ENCODE measurements at regions not wholly inside any gene's neighbourhood (a gene's known extent, or its start where the extent isn't known, plus 50 kb on each side); places are given as distances from the start of the nearest gene placed in this dataset.

DNA sequence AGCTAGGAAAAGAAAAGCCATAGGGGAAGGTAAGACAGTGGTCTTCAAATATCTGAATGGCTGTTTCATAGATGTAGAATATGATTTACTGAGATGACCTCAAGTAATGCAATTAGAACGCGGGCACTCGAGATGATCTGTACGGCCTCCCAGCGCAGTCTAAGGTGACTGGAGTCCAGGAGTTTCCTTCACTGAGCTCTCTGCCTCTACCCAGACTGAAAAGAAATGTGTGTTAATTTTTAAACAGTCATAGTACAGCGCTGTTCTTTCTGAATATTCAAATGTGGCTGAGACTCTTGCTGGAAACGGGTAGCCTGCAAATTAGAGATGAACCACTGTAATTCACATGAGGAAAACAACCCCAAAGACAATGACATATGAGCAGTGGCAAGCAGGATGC is 562.4 kb upstream of the AUTS2 start:
- H3K27ac ChIP-seq, result no peak overlapping the region
- TF ChIP-seq, protein P1, sequence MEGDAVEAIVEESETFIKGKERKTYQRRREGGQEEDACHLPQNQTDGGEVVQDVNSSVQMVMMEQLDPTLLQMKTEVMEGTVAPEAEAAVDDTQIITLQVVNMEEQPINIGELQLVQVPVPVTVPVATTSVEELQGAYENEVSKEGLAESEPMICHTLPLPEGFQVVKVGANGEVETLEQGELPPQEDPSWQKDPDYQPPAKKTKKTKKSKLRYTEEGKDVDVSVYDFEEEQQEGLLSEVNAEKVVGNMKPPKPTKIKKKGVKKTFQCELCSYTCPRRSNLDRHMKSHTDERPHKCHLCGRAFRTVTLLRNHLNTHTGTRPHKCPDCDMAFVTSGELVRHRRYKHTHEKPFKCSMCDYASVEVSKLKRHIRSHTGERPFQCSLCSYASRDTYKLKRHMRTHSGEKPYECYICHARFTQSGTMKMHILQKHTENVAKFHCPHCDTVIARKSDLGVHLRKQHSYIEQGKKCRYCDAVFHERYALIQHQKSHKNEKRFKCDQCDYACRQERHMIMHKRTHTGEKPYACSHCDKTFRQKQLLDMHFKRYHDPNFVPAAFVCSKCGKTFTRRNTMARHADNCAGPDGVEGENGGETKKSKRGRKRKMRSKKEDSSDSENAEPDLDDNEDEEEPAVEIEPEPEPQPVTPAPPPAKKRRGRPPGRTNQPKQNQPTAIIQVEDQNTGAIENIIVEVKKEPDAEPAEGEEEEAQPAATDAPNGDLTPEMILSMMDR (conservative IDR thresholded peaks at IDR 0.05), result no peak

DNA sequence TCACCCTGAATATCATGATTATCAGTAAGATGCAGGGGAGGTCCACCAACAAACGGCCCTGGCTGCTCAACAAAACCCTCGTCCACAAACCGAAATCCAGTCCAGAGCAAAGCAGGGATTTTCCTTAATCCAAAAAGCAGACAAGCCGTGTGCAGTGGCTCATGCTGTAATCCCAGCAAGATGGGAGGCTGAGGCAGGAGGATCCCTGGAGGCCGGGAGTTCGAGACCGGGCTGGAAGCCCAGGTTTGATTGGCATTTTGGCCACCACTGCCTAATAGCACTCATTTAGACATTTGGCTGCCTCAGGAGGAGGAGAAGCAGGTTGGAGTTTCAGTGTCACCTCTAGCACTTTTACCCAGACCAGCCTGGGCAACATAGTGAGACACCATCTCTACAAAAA is 562.0 kb upstream of the AUTS2 start:
- no peak overlapping the region for H3K27ac ChIP-seq
- TF ChIP-seq, protein P1 (conservative IDR thresholded peaks at IDR 0.05), result no peak

DNA sequence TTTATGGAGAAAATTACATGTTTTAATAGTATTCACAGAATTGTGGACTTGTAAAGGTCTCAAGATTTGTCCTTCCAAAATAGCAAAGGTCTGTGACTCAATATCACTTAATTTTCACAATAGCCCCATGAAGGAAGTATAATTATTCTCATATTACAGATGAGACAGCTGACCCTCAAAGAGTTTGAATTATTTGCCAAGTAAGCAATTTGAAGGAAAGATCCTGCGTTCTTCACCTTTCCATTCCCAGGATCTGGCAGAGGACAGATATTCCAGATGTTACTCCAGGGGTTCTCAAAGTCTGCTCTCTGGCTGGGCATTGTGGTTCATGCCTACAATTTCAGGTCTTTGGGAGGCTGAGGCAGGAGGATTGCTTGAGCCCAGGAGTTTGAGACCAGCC is 559.4 kb upstream of the AUTS2 start:
- TF ChIP-seq, protein P1 (conservative IDR thresholded peaks at IDR 0.05), result no peak
- H3K27ac ChIP-seq, result no peak overlapping the region

DNA sequence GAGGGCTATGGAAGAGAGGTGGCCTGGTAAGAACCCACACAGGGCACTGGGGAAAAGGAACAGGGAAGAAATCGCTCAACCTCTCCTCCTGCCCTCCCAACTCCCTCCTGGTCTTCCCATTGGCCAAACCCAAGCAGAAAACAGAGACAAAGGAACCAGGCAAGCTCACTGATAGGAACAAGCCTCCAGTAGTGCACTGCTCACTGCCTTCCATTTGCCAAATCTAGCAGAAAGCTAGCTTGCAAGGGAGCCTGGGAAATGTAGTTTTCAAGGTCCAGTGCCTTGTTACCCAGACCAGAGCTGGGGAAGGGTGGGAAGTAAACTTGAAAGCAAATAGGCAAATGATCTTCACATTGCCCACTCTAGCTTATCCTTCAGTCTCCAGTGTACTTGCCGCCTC is 556.1 kb upstream of the AUTS2 start:
- TF ChIP-seq, protein P1 (conservative IDR thresholded peaks at IDR 0.05), result no peak
- no peak overlapping the region for H3K27ac ChIP-seq

DNA sequence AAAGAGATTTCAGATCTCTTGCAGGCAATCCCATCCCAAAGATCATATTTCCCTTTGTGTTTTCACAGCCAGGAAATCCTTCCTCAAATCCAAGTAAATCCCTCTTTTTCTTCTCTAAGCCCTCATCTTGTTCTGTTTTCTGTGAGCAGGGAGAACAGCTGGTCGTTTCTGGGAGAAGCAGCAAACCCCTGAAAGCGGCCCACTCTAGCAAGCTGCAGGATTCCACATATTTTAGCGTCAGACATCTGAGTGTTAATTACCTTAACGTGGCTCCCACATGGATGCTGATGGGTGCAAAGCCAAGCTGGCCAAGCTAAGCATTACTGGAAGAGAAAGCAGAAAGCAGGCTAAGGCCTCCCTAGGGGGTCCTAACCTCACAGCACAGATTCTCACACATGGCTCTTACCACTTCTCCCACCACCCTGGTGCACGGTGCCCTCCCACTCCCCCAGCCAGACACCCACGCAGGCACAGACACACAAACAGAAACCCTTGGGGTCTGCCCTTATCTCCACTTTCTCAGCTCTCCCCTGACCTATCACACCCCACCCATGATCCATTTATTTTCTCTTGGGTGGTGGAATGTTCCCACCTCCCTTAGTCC is 551.0 kb upstream of the AUTS2 start:
- no peak overlapping the region for H3K27ac ChIP-seq
- TF ChIP-seq, protein P1 (conservative IDR thresholded peaks at IDR 0.05), result no peak

DNA sequence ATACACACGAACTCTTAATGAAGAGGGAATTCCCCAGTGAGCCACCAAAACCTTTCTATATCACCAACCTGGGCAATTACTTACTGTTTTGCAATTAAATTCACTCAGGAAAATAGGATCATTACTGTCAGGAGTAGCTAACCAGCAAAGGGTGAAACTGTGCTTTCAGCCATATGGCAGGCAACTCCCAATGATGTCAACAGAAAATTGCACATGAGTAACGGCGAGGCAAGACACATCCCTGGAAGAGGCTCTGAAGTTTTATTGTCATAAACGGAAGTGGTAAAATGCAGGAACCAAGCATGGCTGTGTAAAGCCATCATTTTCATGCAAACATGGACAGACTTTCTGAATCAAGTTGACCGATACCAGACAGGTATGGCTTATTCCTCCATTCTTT is 548.9 kb upstream of the AUTS2 start:
- TF ChIP-seq, protein P1 (conservative IDR thresholded peaks at IDR 0.05), result no peak
- H3K27ac ChIP-seq, result no peak overlapping the region

DNA sequence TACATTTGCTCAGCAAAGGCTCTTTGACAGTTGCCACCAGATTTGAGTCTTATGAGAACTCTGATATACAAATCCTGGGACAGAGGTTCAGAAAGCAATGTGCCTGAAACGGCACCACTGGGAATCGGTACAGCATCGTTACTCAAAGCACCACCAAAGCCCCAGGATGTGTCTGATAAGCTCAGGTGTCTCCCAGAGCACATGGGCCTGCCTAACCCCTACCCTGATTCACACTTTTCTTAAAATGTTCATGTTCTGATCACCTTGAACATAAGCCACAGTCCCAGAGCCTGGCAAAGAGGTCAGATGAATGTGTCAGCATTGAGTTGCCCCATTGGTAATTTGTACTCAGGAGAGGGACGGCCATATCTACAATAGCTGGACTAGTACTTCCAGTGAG is 545.8 kb upstream of the AUTS2 start:
- TF ChIP-seq, protein P1 (conservative IDR thresholded peaks at IDR 0.05), result no peak
- H3K27ac ChIP-seq, result no peak overlapping the region

Data from VCaP (cell line).